HG02870 (cell line): ENCODE measurements at regions not wholly inside any gene's neighbourhood (a gene's known extent, or its start where the extent isn't known, plus 50 kb on each side); places are given as distances from the start of the nearest gene placed in this dataset.

Experiments
- ATAC-seq: cut with Tn5 transposase; IDR thresholded peaks from one replicate; pipeline ENCODE4 v1.9.1; 2021; ENCODE audit warnings: mild to moderate bottlenecking, moderate library complexity; ENCODE audit not compliant: unreplicated experiment

- ATAC-seq, result no peak
Observed at GRCh38 chr11:27783701-27784355, 83.6 kb upstream of the BDNF start.

- no peak for ATAC-seq
Observed at GRCh38 chr11:27777033-27777432, 76.8 kb upstream of the BDNF start.

GRCh38 chr11:27773884-27774283 is 73.6 kb upstream of the BDNF start:
- no peak for ATAC-seq

- no peak for ATAC-seq
Observed at GRCh38 chr11:27771516-27771915, 71.3 kb upstream of the BDNF start.

GRCh38 chr11:27770576-27770975 is 70.3 kb upstream of the BDNF start:
- no peak for ATAC-seq

- no peak for ATAC-seq
Observed at GRCh38 chr11:27763736-27764135, 63.5 kb upstream of the BDNF start.

GRCh38 chr11:27761356-27761755 is 61.1 kb upstream of the BDNF start:
- ATAC-seq, result no peak

GRCh38 chr11:27757953-27758352 is 57.7 kb upstream of the BDNF start:
- no peak for ATAC-seq

- ATAC-seq, result peak; percentile 94
Observed at GRCh38 chr11:27754035-27755017, 54.1 kb upstream of the BDNF start.
